Stimulated activated CD8-positive, alpha-beta memory T cell treated with anti-CD3 and anti-CD28 coated beads, Interleukin-15, amount 100 ng/mL, for 1 hour (primary cell): ENCODE measurements at regions not wholly inside any gene's neighbourhood (a gene's known extent, or its start where the extent isn't known, plus 50 kb on each side); places are given as distances from the start of the nearest gene placed in this dataset.

Experiments used
- DNase-seq: peaks from one replicate; pipeline ENCODE4 v3.0.0-alpha.2; 2020; ENCODE audit warnings: low read depth

GRCh38 chr2:12498704-12499103 lies 218.0 kb upstream of the TRIB2 start:
- no peak for DNase-seq

- no peak for DNase-seq
These were observed 215.8 kb upstream of the TRIB2 start for GRCh38 chr2:12500899-12501298.

GRCh38 chr2:12501469-12502158 lies 215.1 kb upstream of the TRIB2 start:
- no peak for DNase-seq

GRCh38 chr2:12502759-12503158 lies 214.0 kb upstream of the TRIB2 start:
- DNase-seq = no peak

- DNase-seq = no peak
These were observed 212.3 kb upstream of the TRIB2 start for GRCh38 chr2:12504443-12504842.

GRCh38 chr2:12506846-12507245 lies 209.9 kb upstream of the TRIB2 start:
- DNase-seq = no peak

- no peak for DNase-seq
These were observed 209.4 kb upstream of the TRIB2 start for GRCh38 chr2:12507295-12507694.

GRCh38 chr2:12510070-12510469 lies 206.7 kb upstream of the TRIB2 start:
- no peak for DNase-seq

GRCh38 chr2:12513339-12513738 lies 203.4 kb upstream of the TRIB2 start:
- no peak for DNase-seq

GRCh38 chr2:12514168-12514567 lies 202.6 kb upstream of the TRIB2 start:
- no peak for DNase-seq

GRCh38 chr2:12514631-12515437 lies 201.9 kb upstream of the TRIB2 start:
- DNase-seq = no peak

GRCh38 chr2:12515871-12516270 lies 200.9 kb upstream of the TRIB2 start:
- DNase-seq = no peak

GRCh38 chr2:12533337-12534005 lies 183.3 kb upstream of the TRIB2 start:
- DNase-seq = no peak

GRCh38 chr2:12534646-12535263 lies 182.0 kb upstream of the TRIB2 start:
- DNase-seq = no peak

GRCh38 chr2:12536976-12537375 lies 179.8 kb upstream of the TRIB2 start:
- DNase-seq = no peak

- no peak for DNase-seq
These were observed 178.5 kb upstream of the TRIB2 start for GRCh38 chr2:12538138-12538694.

GRCh38 chr2:12539336-12539735 lies 177.4 kb upstream of the TRIB2 start:
- no peak for DNase-seq

- no peak for DNase-seq
These were observed 176.8 kb upstream of the TRIB2 start for GRCh38 chr2:12539776-12540562.

GRCh38 chr2:12543076-12543977 lies 173.4 kb upstream of the TRIB2 start:
- no peak for DNase-seq

GRCh38 chr2:12543978-12544558 lies 172.7 kb upstream of the TRIB2 start:
- DNase-seq = no peak
